ENCODE measurements at regions not wholly inside any gene's neighbourhood (a gene's known extent, or its start where the extent isn't known, plus 50 kb on each side); places are given as distances from the start of the nearest gene placed in this dataset.

DNA sequence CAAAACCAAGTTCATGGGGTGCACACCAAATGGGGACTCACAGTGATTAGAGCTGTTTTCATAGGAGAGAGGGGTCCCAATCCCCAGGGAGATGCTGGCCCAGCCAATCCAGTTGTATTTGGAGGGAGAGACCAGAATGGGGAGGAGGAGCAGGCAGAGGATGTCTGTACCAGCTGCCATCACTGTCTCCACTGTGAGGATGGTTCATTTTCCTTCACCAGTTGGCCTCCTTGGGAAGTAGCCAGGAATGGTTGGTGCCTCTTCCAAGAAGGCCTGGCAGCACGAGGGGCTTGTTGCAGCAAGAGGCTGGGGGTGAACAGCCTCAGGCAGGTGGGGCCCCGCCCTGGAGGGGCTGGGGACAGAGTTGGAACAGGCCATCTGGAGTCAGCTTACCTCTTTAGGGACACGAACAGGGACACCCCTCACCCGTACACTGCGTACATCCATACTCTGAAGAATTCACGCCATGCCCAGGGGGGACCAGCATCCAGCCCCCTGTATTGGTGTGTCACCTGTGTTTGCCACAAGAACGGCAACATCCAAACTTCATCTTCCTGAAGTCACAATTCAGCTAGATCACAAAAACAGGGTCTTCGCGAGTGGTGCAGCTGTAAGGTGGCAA lies 161.7 kb upstream of the ZNF236 start:
- 0 out of 2 replicates have a peak, but pooled peaks have one; percentile 32 for ATAC-seq
- POLR2A ChIA-PET = no interaction called here
- intact Hi-C loops (cut with micrococcal nuclease; ENCODE audit: unreplicated experiment) (no loop called here), in situ Hi-C loops (cut with HindIII; ENCODE audit: low pct_unique_long_range_greater_than_20kb, low sequenced_read_pairs) (no loop called here)
- BruUV-seq (replicated peaks) = no TSS peak
- Histone ChIP-seq H3K27me3 (ENCODE audit: control insufficient read depth, insufficient read depth, low read length) (peaks cover 25% of the 10 kb centered on the region), H3K4me1 (ENCODE audit: control insufficient read depth, insufficient read depth, low read length) (no peaks in the 10 kb centered on the region), H3K36me3 (ENCODE audit: control insufficient read depth, insufficient read depth, low read length) (no peaks in the 10 kb centered on the region), H3K9me3 (ENCODE audit: control insufficient read depth, insufficient read depth, low read depth, low read length) (no peaks in the 10 kb centered on the region), H3K27ac (ENCODE audit: low read length) (no peak overlapping the region), H3K4me3 (ENCODE audit: low read depth in 2 of 2, low read length in 2 of 2) (no peak overlapping the region)
- CTCF ChIA-PET = no interaction called here
- no peak for TF ChIP-seq TCF7L2 (IDR thresholded peaks at IDR 0.05; ENCODE audit: low read depth, low read length)
- TF ChIP-seq, protein P1, sequence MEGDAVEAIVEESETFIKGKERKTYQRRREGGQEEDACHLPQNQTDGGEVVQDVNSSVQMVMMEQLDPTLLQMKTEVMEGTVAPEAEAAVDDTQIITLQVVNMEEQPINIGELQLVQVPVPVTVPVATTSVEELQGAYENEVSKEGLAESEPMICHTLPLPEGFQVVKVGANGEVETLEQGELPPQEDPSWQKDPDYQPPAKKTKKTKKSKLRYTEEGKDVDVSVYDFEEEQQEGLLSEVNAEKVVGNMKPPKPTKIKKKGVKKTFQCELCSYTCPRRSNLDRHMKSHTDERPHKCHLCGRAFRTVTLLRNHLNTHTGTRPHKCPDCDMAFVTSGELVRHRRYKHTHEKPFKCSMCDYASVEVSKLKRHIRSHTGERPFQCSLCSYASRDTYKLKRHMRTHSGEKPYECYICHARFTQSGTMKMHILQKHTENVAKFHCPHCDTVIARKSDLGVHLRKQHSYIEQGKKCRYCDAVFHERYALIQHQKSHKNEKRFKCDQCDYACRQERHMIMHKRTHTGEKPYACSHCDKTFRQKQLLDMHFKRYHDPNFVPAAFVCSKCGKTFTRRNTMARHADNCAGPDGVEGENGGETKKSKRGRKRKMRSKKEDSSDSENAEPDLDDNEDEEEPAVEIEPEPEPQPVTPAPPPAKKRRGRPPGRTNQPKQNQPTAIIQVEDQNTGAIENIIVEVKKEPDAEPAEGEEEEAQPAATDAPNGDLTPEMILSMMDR (IDR thresholded peaks at IDR 0.05) = no peak
- TF ChIP-seq SIN3A (IDR thresholded peaks at IDR 0.05; ENCODE audit: borderline replicate concordance, insufficient read depth, low read depth, low read length) = no peak
- TF ChIP-seq, protein P2, sequence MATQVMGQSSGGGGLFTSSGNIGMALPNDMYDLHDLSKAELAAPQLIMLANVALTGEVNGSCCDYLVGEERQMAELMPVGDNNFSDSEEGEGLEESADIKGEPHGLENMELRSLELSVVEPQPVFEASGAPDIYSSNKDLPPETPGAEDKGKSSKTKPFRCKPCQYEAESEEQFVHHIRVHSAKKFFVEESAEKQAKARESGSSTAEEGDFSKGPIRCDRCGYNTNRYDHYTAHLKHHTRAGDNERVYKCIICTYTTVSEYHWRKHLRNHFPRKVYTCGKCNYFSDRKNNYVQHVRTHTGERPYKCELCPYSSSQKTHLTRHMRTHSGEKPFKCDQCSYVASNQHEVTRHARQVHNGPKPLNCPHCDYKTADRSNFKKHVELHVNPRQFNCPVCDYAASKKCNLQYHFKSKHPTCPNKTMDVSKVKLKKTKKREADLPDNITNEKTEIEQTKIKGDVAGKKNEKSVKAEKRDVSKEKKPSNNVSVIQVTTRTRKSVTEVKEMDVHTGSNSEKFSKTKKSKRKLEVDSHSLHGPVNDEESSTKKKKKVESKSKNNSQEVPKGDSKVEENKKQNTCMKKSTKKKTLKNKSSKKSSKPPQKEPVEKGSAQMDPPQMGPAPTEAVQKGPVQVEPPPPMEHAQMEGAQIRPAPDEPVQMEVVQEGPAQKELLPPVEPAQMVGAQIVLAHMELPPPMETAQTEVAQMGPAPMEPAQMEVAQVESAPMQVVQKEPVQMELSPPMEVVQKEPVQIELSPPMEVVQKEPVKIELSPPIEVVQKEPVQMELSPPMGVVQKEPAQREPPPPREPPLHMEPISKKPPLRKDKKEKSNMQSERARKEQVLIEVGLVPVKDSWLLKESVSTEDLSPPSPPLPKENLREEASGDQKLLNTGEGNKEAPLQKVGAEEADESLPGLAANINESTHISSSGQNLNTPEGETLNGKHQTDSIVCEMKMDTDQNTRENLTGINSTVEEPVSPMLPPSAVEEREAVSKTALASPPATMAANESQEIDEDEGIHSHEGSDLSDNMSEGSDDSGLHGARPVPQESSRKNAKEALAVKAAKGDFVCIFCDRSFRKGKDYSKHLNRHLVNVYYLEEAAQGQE (IDR thresholded peaks at IDR 0.05; ENCODE audit: insufficient read depth in 1 of 2, low read depth in 2 of 2, low read length in 1 of 2) = no peak
- TF ChIP-seq POLR2AphosphoS5 (IDR thresholded peaks at IDR 0.05; ENCODE audit: low read depth, low read length) = no peak
- no peak for DNase-seq (ENCODE audit: low read depth, low spot score)

DNA sequence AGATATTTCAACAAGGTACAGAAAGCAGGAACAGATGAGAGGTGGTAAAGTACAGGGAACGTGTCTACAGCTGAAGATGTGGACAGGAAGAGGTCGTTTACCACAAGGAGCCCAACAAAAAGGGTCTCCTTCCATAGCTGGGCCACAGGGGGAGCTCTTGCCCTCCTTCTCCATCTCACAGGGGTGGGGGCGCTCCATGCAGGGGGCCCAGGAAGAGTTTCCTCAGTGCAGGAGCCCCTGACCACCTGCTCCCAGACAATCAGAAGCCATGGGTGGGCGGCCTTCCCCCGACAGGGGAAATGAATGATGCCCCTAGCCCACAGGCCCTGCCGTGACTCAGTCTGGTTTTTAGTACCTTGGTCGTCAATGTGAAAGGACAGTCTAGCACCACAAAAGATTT lies 163.6 kb upstream of the ZNF516 start:
- no peaks in the 10 kb centered on the region for H3K4me1 ChIP-seq (ENCODE audit: control insufficient read depth, insufficient read depth, low read length)
- peaks cover 32% of the 10 kb centered on the region for H3K27me3 ChIP-seq (ENCODE audit: control insufficient read depth, insufficient read depth, low read length)
- H3K9me3 ChIP-seq (ENCODE audit: control insufficient read depth, insufficient read depth, low read depth, low read length) = no peaks in the 10 kb centered on the region
- no peaks in the 10 kb centered on the region for H3K36me3 ChIP-seq (ENCODE audit: control insufficient read depth, insufficient read depth, low read length)
- ChIA-PET CTCF (interaction anchor here (2.1 kb wide), 1 partner anchor 11 kb away, joined by 6 read pairs; no protein-coding TSS in a partner anchor), POLR2A (interaction anchor here (0.7 to 1.0 kb wide), 2 partner anchors 208 to 256 kb away, joined by 3 read pairs; no protein-coding TSS in a partner anchor)
- TF ChIP-seq, protein P1 (IDR thresholded peaks at IDR 0.05) = peak; percentile 77
- TF ChIP-seq, protein P2 (IDR thresholded peaks at IDR 0.05; ENCODE audit: insufficient read depth in 1 of 2, low read depth in 2 of 2, low read length in 1 of 2) = no peak
- TF ChIP-seq SIN3A (IDR thresholded peaks at IDR 0.05; ENCODE audit: borderline replicate concordance, insufficient read depth, low read depth, low read length) (no peak), TCF7L2 (IDR thresholded peaks at IDR 0.05; ENCODE audit: low read depth, low read length) (no peak), POLR2AphosphoS5 (IDR thresholded peaks at IDR 0.05; ENCODE audit: low read depth, low read length) (no peak)
- DNase-seq (ENCODE audit: low read depth, low spot score) = no peak
- H3K4me3 ChIP-seq (ENCODE audit: low read depth in 2 of 2, low read length in 2 of 2) = no peak overlapping the region
- in situ Hi-C loops (cut with HindIII; ENCODE audit: low pct_unique_long_range_greater_than_20kb, low sequenced_read_pairs) (no loop called here), intact Hi-C loops (cut with micrococcal nuclease; ENCODE audit: unreplicated experiment) (no loop called here)
- BruUV-seq (replicated peaks) = no TSS peak
- ATAC-seq = no peak
- H3K27ac ChIP-seq (ENCODE audit: low read length) = no peak overlapping the region
